RWPE2 (cell line): ENCODE measurements at regions not wholly inside any gene's neighbourhood (a gene's known extent, or its start where the extent isn't known, plus 50 kb on each side); places are given as distances from the start of the nearest gene placed in this dataset.

Experiments
- ATAC-seq: fragments of 200-7000 bp; cut with Tn5 transposase; 3 replicates; pipeline ENCODE4 v1.9.1; 2021; ENCODE audit warnings: low read depth
- DNase-seq: peaks from one replicate; pipeline ENCODE4 v3.0.0-alpha.2; 2020; ENCODE audit warnings: low spot score
- H3K27ac ChIP-seq: fragments of 450-650 bp; 2 replicates; pipeline ENCODE4 v1.5.1; 2017; ENCODE audit warnings: mild to moderate bottlenecking; ENCODE audit not compliant: poor library complexity, severe bottlenecking
- H3K27me3 ChIP-seq: fragments of 250-450 bp; sonication (Bioruptor Pico); 2 replicates; pipeline ENCODE4 v1.5.1; 2021; ENCODE audit warnings: mild to moderate bottlenecking, moderate library complexity; ENCODE audit not compliant: insufficient read depth, poor library complexity, severe bottlenecking
- H3K36me3 ChIP-seq: fragments of 250-450 bp; sonication (Bioruptor Pico); 2 replicates; pipeline ENCODE4 v1.5.1; 2020; ENCODE audit warnings: low read depth, mild to moderate bottlenecking, moderate library complexity
- H3K4me1 ChIP-seq: fragments of 250-450 bp; sonication (Bioruptor Pico); 2 replicates; pipeline ENCODE4 v1.5.1; 2021; ENCODE audit warnings: mild to moderate bottlenecking, moderate library complexity; ENCODE audit not compliant: insufficient read depth, poor library complexity, severe bottlenecking
- H3K4me3 ChIP-seq: fragments of 250-450 bp; sonication (Bioruptor Pico); 2 replicates; pipeline ENCODE4 v1.5.1; 2021; ENCODE audit warnings: mild to moderate bottlenecking, moderate library complexity; ENCODE audit not compliant: severe bottlenecking
- H3K9me3 ChIP-seq: fragments of 250-450 bp; sonication (Bioruptor Pico); 2 replicates; pipeline ENCODE4 v1.5.1; 2021; ENCODE audit warnings: mild to moderate bottlenecking, moderate library complexity; ENCODE audit not compliant: severe bottlenecking
- CTCF ChIP-seq: fragments of 450-650 bp; IDR thresholded peaks from one replicate; pipeline ENCODE4 v1.5.1; 2017; ENCODE audit warnings: mild to moderate bottlenecking, moderate library complexity; ENCODE audit not compliant: poor library complexity, severe bottlenecking

GRCh38 chr2:111715987-111716904 lies 167.7 kb downstream of the ANAPC1 start:
- TF ChIP-seq CTCF = no peak
- Histone ChIP-seq H3K4me1 (no peaks in the 10 kb centered on the region), H3K4me3 (no peak overlapping the region), H3K36me3 (no peaks in the 10 kb centered on the region), H3K9me3 (no peaks in the 10 kb centered on the region), H3K27me3 (no peaks in the 10 kb centered on the region), H3K27ac (no peak overlapping the region)
- DNase-seq (no peak), ATAC-seq (no peak)

GRCh38 chr2:111716905-111717775 lies 166.9 kb downstream of the ANAPC1 start:
- Histone ChIP-seq H3K4me3 (no peak overlapping the region), H3K27me3 (no peaks in the 10 kb centered on the region), H3K27ac (no peak overlapping the region), H3K36me3 (no peaks in the 10 kb centered on the region), H3K9me3 (no peaks in the 10 kb centered on the region), H3K4me1 (no peaks in the 10 kb centered on the region)
- TF ChIP-seq CTCF = no peak
- ATAC-seq (no peak), DNase-seq (no peak)
